Hematopoietic multipotent progenitor cell treated with erythropoietin and hydrocortisone succinate and interleukin-3 and kit ligand, for 4 days (in vitro differentiated cells): ENCODE measurements at regions not wholly inside any gene's neighbourhood (a gene's known extent, or its start where the extent isn't known, plus 50 kb on each side); places are given as distances from the start of the nearest gene placed in this dataset.

Experiments
- DNase-seq: peaks from one replicate; pipeline ENCODE4 v3.0.0-alpha.2; 2015

DNA sequence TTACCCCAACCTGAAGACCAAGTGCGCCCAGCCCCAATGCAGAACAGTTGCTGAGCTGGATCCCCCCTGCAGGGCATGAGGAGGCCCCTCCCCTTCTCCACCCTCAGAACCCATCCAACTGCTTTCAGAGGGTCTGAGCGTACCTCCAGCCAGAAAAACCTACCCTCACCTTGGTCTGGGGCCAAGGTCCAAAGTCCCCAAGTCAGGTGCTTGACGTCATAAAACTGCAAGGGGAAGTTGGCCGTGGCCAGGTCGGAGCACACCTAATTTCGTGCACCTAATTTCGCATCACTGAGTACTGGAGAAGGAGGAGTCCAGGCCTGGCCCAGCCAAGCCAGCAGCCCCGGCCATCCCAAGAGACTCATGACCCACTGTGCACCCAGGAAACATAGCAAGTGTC, 289.8 kb downstream of the CTTN start:
- no peak for DNase-seq

- DNase-seq, result no peak
These were observed 291.4 kb downstream of the CTTN start for GRCh38 chr11:70689764-70690163.

GRCh38 chr11:70692131-70692530, 293.8 kb downstream of the CTTN start:
- DNase-seq, result no peak

GRCh38 chr11:70694371-70694770, 296.0 kb downstream of the CTTN start:
- DNase-seq, result no peak

DNA sequence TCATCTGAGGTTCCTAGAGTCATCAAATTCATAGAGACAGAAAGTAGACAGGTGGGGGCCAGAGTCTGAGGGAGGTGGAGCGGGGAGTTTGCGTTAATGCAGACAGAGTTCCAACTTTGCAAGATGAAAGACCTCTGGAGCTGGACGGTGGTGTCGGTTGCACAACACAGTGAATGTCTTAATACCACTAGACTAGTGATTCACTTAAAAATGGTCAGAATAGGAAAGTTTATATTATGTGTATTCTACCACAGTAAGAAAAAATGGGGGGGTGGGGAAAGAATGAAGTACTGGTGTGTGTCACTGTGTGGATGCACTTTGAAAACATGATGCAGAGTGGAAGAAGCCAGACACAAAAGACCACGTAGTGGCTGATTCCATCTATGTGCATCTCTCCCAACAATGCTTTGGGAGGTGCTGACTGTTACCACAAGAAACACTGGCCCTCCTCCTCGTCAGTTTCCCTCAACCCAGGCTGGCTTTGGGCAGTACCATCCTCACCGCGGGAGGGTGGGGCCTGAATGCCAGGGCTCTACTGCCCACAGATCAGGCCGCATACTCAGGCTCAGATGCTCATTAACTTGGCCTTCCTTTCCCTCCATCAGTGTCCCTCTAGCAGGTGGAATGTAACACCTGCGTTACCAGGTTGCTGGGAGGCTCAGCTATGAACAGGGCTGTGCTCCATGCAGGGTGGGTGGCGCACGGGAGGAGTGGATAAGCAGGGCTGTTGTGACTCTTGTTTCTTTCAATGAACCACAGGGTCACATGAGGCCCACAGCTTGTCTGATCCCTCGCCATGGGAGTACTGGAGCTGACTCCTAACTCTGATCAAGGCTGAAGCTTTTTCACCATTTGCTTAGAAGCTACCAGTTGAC, 297.0 kb downstream of the CTTN start:
- DNase-seq, result no peak

- no peak for DNase-seq
These were observed 297.7 kb downstream of the CTTN start for GRCh38 chr11:70696076-70696475.

DNA sequence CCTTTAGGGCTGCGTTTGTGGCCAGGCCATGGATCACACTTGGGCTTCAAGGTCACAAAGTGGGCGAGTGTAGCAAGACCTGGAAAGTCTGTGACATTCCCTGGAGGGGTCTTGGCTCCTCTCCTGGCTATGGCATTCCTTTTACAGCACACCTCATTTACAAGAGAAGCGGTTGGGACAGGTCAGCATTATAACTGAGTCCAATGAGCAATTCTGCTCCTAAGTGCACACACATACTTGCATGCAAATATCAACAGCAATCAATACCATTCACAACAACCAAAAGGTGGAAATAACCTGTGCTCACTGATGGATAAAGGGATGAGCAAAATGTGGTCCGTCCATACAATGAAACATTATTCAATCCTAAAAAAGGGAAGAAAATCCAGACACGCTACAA, 298.2 kb downstream of the CTTN start:
- DNase-seq, result no peak

DNA sequence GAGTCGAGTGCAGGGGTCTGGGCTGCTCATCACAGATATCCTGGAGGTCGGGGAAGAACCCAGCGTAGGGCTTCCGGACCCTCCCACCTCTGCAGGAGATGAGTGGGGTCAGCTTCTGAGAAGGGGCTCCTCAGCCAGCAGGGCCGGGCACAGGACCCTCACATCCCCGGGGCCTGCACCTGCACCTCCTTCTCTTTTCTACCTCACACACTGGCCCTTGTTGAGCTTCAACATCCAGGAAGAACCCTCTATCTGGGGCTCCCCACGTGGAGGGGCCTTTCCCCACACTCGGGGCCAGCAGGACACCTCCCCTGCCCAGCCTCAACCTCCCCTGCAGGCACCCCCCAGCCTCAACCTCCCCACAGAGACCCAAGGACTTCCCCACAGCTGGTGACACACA, 299.4 kb downstream of the CTTN start:
- DNase-seq, result no peak

DNA sequence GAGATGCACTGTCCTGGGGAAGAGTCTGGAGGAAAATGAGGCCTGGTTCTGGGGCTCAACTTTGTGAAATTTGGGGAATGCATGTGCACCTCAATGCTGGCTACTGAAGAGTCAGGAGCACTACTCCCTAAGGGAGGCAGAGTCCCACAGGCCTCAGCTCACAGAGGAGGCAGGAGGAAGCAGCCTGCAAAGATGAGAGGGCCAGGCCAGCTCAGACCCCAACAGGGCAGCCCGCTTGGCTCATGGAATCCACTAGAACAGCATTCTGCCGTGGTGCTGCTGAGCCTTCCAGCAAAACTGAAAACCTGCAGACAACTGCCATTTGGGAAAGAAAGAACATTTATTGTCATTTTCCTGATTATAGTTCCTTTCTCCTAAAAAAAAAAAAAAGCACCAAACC, 300.5 kb downstream of the CTTN start:
- no peak for DNase-seq

DNA sequence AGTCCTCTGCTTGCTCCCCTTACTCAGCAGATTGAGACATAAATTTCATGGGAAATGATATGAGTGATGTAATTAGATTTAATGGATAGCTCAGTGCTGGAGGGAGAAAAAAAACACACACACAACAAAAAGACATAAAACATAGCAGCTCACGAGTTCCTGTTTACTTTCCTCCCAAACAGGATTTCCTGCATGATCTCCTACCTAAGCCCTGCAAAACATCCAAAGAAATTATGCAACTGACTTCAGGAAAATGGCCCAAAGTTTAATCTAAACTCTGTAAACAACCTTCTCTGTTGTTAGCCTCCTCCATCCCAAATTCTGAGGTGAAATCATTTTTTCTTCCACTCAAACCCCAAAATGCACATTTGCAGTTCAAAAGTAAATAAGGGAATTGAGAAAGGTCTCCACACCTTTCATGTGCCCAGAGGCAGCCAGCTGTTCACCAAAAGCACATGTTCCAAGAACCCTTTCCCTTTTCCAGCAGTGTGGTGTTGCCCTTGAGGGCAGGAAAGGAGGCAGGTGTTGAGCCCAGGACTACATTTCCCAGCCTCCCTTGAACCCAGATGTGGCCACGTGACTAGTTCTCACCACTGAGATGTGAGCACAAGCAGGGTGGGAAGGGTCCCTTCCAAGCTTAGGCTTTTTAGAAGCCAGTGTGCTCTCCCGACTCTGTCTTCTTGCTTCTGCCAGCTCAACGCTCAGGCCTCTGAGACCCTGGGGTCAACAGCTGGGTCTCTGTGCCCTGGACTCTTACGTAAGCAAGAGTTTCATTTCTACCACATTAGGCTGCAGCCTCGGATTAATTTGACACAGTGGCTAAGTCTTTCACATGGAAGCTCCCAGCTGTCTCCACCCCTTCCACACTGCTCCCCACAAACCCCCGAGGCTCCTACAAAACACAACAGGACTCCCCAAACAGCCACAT, 301.2 kb downstream of the CTTN start:
- DNase-seq, result no peak

DNA sequence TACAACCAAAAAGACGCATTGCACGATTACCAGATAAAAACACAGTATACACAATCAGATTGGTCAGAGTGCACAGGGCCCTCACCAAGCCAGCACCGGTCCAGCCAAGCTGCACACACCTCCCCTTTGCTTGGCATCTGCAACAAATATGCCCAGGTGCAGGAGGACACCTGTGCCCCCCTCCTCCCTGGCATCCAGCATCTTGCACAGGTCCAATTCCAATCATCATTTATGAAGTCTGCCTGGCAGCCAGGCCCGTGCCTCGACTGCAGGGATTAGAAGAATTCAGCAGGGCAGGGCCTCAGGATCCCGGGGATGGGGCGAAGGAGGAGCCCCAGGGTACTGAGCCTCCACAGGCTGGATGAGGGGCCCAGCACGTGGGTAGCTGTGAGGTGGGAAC, 302.1 kb downstream of the CTTN start:
- no peak for DNase-seq

DNA sequence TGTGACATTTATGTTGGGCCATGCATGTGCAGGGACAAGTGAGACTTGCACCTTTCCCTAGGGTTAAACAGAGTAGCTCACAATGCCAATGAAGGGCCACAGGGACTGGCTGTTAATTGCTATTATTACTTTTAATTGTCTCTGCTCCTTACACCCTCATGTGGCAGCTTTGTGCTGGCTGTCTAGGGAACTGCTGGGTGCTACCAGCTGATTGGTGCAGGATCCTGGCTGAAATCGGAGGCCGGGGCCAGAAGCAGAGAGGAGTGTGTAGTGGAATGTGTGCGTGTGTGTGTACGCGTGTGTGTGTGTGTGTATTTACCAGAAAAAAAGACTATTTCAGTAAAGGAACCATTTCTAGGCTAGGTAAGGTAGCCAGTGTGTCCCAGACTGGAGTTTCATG, 302.5 kb downstream of the CTTN start:
- no peak for DNase-seq

GRCh38 chr11:70702040-70702648, 303.8 kb downstream of the CTTN start:
- DNase-seq, result no peak

DNA sequence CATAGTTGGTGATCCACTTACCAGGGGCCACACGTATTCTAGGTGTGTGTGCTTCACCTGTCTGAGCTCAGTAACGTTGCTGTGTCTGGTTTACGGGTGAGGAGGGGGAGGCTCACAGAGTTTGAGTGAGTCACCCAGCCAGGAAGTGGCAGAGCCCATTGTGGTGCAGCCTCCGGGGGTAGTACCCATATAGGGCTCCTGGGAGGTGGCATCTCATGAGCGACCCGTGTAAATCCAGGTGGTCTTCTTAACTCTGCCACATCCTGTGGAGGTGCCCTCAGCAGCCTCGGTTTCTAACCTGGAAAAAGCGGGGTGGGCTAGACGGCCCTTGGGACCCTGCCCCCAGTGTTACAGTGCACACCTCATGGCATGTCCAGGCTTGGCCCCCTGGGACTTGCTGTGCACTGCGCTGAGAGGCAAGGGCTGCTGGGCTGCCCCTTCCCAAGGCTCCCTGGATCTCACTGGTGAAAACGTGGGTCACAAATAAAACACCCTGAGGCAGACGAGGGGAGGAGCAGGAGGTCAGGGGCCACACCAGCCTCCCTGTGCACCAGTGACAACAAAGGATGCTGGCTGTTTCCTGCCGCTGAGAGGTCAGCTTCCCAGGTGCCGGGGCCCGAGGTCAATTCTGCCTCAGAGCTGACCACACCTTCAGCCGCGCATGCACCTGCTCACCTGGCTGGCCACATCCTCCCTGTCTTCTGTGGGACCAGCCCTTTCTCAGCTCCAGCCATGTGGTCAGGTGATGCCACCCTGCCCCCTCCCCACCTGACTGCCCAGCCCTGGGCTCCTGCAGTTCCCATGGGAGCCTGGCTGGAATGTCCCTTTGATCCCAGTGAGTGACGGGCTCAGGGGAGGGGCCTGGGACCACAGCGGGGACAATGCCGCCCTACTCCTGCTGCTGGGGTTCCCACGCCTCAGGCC, 305.1 kb downstream of the CTTN start:
- no peak for DNase-seq

- no peak for DNase-seq
These were observed 306.8 kb downstream of the CTTN start for GRCh38 chr11:70705097-70705496.

DNA sequence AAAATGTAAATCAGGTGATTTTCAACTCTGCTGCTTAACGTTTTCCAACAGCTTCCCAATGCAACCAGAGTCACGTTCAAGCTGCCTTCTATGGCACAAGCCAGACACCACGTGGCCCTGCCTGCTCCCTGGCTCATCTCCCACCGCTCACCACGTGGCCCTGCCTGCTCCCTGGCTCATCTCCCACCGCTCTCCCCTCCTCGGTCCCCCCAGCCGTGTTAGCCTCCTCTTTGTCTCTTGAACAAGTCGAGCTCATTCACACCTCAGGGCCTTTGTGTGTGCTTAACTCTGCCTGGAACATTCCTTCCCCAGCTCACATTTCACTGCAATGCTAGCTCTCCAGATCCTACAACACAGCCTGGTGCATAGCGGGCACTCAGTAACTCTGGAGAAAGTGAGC, 307.6 kb downstream of the CTTN start:
- DNase-seq, result no peak

GRCh38 chr11:70707821-70708220, 309.5 kb downstream of the CTTN start:
- DNase-seq, result no peak

DNA sequence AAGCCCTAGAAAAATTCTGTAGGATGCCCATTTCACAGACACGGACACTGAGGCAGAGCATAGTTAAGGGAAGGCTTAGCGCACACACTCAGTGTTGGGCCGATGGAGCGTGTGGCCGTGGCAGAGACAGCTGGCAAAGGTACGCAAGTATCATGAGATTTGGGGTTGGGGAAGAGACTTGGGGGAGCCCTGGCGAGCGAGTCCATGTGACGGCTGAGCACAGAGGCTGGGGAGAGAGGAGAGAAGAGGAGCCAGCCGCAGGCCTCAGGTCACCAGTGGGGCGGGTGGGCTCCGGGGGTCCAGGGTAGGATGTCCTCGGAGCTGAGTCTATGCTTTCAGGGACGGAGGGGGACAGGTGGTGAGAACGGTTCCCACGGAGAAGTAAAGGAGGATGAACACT, 311.3 kb downstream of the CTTN start:
- DNase-seq, result no peak

- no peak for DNase-seq
These were observed 311.9 kb downstream of the CTTN start for GRCh38 chr11:70710192-70710591.

DNA sequence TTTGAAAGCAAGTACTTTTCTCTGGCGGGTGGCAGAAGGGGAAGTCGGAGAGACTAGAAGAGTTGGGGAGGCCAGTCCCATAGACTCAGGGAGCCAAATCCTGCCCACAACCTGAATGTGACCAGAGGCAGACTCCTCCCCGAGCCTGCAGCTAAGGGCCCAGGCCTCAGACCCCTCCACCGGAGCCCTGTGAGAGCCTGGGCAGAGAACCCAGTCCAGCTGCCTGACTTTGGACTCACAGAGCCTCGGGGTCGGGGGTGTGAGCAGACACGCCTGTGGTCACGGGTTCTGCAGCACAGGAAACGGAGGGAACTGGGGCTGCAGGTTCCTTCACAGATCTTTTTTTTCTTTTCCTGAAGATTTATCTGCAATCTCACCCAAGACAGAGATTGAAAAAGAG, 312.3 kb downstream of the CTTN start:
- DNase-seq, result peak; percentile 19

- DNase-seq, result no peak
These were observed 313.0 kb downstream of the CTTN start for GRCh38 chr11:70711095-70711910.

DNA sequence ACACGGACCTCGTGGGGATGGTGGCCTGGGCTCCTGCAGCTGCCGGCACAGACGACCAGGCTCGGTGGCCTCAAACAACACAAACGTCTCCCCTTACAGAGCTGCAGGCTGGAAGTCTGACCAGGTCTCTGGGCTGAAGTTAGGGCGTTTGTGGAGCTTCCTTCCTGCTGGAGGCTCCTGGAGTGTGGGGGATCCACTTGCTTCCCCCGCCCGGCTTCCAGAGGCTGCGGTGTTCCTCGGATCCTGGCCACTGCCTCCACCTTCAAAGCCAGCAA, 313.5 kb downstream of the CTTN start:
- DNase-seq, result no peak
